ENCODE measurements at regions not wholly inside any gene's neighbourhood (a gene's known extent, or its start where the extent isn't known, plus 50 kb on each side); places are given as distances from the start of the nearest gene placed in this dataset.

- Histone ChIP-seq H2AFZ (ENCODE audit: control insufficient read depth, low read length) (no peak overlapping the region), H3K4me2 (ENCODE audit: control insufficient read depth, extremely low read depth, insufficient read depth, low read depth, low read length) (no peak overlapping the region), H3K9ac (ENCODE audit: control insufficient read depth, extremely low read depth, insufficient read depth, low read length) (no peak overlapping the region), H3K36me3 (ENCODE audit: control insufficient read depth in 2 of 2, extremely low read depth in 1 of 2, insufficient read depth in 2 of 2, low read length in 2 of 2) (no peaks in the 10 kb centered on the region), H3K4me1 (ENCODE audit: control insufficient read depth, extremely low read depth, insufficient read depth, low read length) (peaks cover 42% of the 10 kb centered on the region), H4K20me1 (ENCODE audit: control insufficient read depth, extremely low read depth, insufficient read depth, low read length) (no peaks in the 10 kb centered on the region), H3K27me3 (ENCODE audit: control insufficient read depth, extremely low read depth, insufficient read depth, low read length) (no peaks in the 10 kb centered on the region), H3K27ac (ENCODE audit: control insufficient read depth, insufficient read depth, low read length) (no peak overlapping the region), H3K4me3 (ENCODE audit: control insufficient read depth in 2 of 3, extremely low read depth in 1 of 3, insufficient read depth in 2 of 3, low read depth in 1 of 3, low read length in 3 of 3) (no peak overlapping the region), H3K9me1 (ENCODE audit: control insufficient read depth, extremely low read depth, insufficient read depth, low read length) (no peaks in the 10 kb centered on the region), H3K79me2 (ENCODE audit: control insufficient read depth, insufficient read depth, low read length) (no peaks in the 10 kb centered on the region), H3K9me3 (ENCODE audit: control insufficient read depth, low read depth, low read length) (no peaks in the 10 kb centered on the region)
- FAIRE-seq (no peak), DNase-seq (ENCODE audit: low read depth, low spot score) (no peak)
- dilution Hi-C loops (cut with MboI; ENCODE audit: extremely low pct_ligation_motif_present, low sequenced_read_pairs): no loop called here
- no peak for TF ChIP-seq CTCF (optimal IDR thresholded peaks at IDR 0.05 in 1 of 3, IDR thresholded peaks at IDR 0.05 in 1 of 3, conservative IDR thresholded peaks at IDR 0.05 in 1 of 3; ENCODE audit: extremely low read depth in 1 of 3, insufficient read depth in 2 of 3, low read length in 3 of 3)
Measured at GRCh38 chr2:43128559-43128955, 97.8 kb downstream of the ZFP36L2 start.

- H3K4me1 ChIP-seq (ENCODE audit: control insufficient read depth, extremely low read depth, insufficient read depth, low read length): peaks cover 42% of the 10 kb centered on the region
Measured at GRCh38 chr2:43127941-43128558, 98.4 kb downstream of the ZFP36L2 start.

More at GRCh38 chr2:43127941-43128558, 98.4 kb downstream of the ZFP36L2 start:
- H3K79me2 ChIP-seq (ENCODE audit: control insufficient read depth, insufficient read depth, low read length): no peaks in the 10 kb centered on the region
- no peak overlapping the region for H3K4me3 ChIP-seq (ENCODE audit: control insufficient read depth in 2 of 3, extremely low read depth in 1 of 3, insufficient read depth in 2 of 3, low read depth in 1 of 3, low read length in 3 of 3)
- H3K36me3 ChIP-seq (ENCODE audit: control insufficient read depth in 2 of 2, extremely low read depth in 1 of 2, insufficient read depth in 2 of 2, low read length in 2 of 2): no peaks in the 10 kb centered on the region
- no peak overlapping the region for H3K4me2 ChIP-seq (ENCODE audit: control insufficient read depth, extremely low read depth, insufficient read depth, low read depth, low read length)
- H3K27ac ChIP-seq (ENCODE audit: control insufficient read depth, insufficient read depth, low read length): no peak overlapping the region
- no peaks in the 10 kb centered on the region for H4K20me1 ChIP-seq (ENCODE audit: control insufficient read depth, extremely low read depth, insufficient read depth, low read length)
- H2AFZ ChIP-seq (ENCODE audit: control insufficient read depth, low read length): no peak overlapping the region
- TF ChIP-seq EZH2 (IDR thresholded peaks at IDR 0.05; ENCODE audit: low read length) (no peak), CTCF (optimal IDR thresholded peaks at IDR 0.05 in 1 of 3, IDR thresholded peaks at IDR 0.05 in 1 of 3, conservative IDR thresholded peaks at IDR 0.05 in 1 of 3; ENCODE audit: extremely low read depth in 1 of 3, insufficient read depth in 2 of 3, low read length in 3 of 3) (no peak)
- no peaks in the 10 kb centered on the region for H3K9me1 ChIP-seq (ENCODE audit: control insufficient read depth, extremely low read depth, insufficient read depth, low read length)
- no peaks in the 10 kb centered on the region for H3K9me3 ChIP-seq (ENCODE audit: control insufficient read depth, low read depth, low read length)
- H3K9ac ChIP-seq (ENCODE audit: control insufficient read depth, extremely low read depth, insufficient read depth, low read length): no peak overlapping the region
- DNase-seq (ENCODE audit: low read depth, low spot score): no peak
- dilution Hi-C loops (cut with MboI; ENCODE audit: extremely low pct_ligation_motif_present, low sequenced_read_pairs): no loop called here
- no peaks in the 10 kb centered on the region for H3K27me3 ChIP-seq (ENCODE audit: control insufficient read depth, extremely low read depth, insufficient read depth, low read length)
- FAIRE-seq: no peak

Measured in keratinocyte (primary cell).